ENCODE measurements at regions not wholly inside any gene's neighbourhood (a gene's known extent, or its start where the extent isn't known, plus 50 kb on each side); places are given as distances from the start of the nearest gene placed in this dataset.
"Not testable (repeated sequence)": the region's sequence is repeated elsewhere in the genome, so short reads cannot be mapped to it uniquely, and the experiment has no call there.

DNA sequence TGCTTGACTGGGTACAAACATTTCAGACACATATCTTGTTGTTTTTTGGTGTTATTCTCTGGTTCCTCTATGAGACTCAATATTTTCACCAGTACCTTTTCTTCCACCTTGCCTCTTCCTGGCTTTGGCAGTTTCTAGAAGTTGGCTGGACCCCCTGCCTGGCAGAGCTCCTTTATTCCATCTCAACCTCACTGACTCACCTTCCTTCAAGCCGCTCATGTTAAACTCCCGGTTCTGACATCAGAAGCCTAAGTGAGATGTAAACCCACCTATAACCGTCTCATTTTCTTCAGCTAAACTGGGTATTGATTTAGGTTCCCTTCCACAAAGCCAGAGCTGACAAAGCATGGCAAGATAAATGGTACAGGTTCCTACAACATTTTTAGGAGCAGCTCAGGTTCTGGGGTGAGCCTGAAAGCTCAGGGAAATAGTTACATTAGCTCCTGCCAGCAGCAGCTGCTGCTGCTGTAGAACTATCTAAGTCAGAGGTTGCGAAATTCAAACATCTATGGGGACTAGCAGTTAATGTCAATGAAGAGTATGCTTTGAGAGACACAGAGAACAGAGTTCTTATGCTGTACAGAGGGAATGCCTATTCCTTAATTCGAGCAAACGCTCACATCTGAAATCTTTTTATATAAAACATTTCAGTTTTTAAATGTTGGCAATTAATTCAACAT is 197.1 kb upstream of the NR3C1 start:
- Mint-ChIP-seq H3K4me3 (no peak overlapping the region), H3K4me1 (ENCODE audit: low read depth) (peaks cover 27% of the 10 kb centered on the region), H3K27me3 (peaks cover 3% of the 10 kb centered on the region), H3K9me3 (peaks cover 2% of the 10 kb centered on the region), H3K27ac (no peak overlapping the region), H3K36me3 (peaks cover 1% of the 10 kb centered on the region)
- intact Hi-C loops (cut with micrococcal nuclease), result loop anchor here (10.0 kb wide), 1 partner anchor 416 kb away; no protein-coding TSS in a partner anchor
- CTCF ChIA-PET, result no interaction called here
- POLR2A ChIA-PET, result no interaction called here
- DNase-seq, result no peak

- H3K4me1 Mint-ChIP-seq (ENCODE audit: low read depth), result peaks cover 23% of the 10 kb centered on the region
- H3K36me3 Mint-ChIP-seq, result no peaks in the 10 kb centered on the region
- H3K27me3 Mint-ChIP-seq, result peaks cover 3% of the 10 kb centered on the region
- H3K4me3 Mint-ChIP-seq, result no peak overlapping the region
- H3K9me3 Mint-ChIP-seq, result peaks cover 2% of the 10 kb centered on the region
- no peak overlapping the region for H3K27ac Mint-ChIP-seq
- DNase-seq, result no peak
- POLR2A ChIA-PET, result no interaction called here
- CTCF ChIA-PET, result no interaction called here
- intact Hi-C loops (cut with micrococcal nuclease), result no loop called here
These were observed 196.0 kb upstream of the NR3C1 start for GRCh38 chr5:143599474-143599873.

DNA sequence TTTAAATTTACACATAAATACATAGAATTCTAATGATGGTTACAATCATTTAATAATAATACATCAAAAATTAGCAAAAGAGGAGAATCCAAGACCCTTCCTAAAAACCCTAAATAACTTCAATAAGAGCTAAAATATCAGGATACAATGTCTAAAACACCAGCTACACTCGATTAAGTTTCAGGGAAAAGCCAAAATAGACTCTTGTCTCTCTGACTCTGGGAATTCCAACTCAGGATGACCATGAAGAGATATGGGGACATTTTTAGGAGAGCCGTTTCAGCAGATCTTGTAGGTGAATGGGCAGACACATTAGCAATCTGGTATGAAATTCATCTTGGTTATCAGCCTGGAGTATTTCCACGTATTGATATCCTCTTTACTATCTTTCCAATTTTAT is 193.3 kb upstream of the NR3C1 start:
- H3K4me1 Mint-ChIP-seq (ENCODE audit: low read depth), result peaks cover 20% of the 10 kb centered on the region
- H3K27me3 Mint-ChIP-seq, result peaks cover 1% of the 10 kb centered on the region
- H3K27ac Mint-ChIP-seq, result no peak overlapping the region
- peaks cover 2% of the 10 kb centered on the region for H3K9me3 Mint-ChIP-seq
- POLR2A ChIA-PET, result no interaction called here
- no peak for DNase-seq
- CTCF ChIA-PET, result no interaction called here
- intact Hi-C loops (cut with micrococcal nuclease), result no loop called here
- no peaks in the 10 kb centered on the region for H3K36me3 Mint-ChIP-seq
- no peak overlapping the region for H3K4me3 Mint-ChIP-seq

- Mint-ChIP-seq H3K27me3 (peaks cover 1% of the 10 kb centered on the region), H3K4me3 (no peak overlapping the region), H3K27ac (peak overlapping the region; percentile 3), H3K4me1 (ENCODE audit: low read depth) (peaks cover 22% of the 10 kb centered on the region), H3K36me3 (no peaks in the 10 kb centered on the region), H3K9me3 (peaks cover 2% of the 10 kb centered on the region)
- ChIA-PET CTCF (interaction anchor here (0.6 kb wide), 1 partner anchor 257 kb away, joined by 4 read pairs; no protein-coding TSS in a partner anchor), POLR2A (no interaction called here)
- intact Hi-C loops (cut with micrococcal nuclease), result loop anchor here (1.0 kb wide), 1 partner anchor 10 kb away; no protein-coding TSS in a partner anchor
- no peak for DNase-seq
These were observed 191.7 kb upstream of the NR3C1 start for GRCh38 chr5:143594902-143595818.

GRCh38 chr5:143593723-143594122 is 190.2 kb upstream of the NR3C1 start:
- POLR2A ChIA-PET, result no interaction called here
- H3K9me3 Mint-ChIP-seq, result peaks cover 2% of the 10 kb centered on the region
- CTCF ChIA-PET, result no interaction called here

DNA sequence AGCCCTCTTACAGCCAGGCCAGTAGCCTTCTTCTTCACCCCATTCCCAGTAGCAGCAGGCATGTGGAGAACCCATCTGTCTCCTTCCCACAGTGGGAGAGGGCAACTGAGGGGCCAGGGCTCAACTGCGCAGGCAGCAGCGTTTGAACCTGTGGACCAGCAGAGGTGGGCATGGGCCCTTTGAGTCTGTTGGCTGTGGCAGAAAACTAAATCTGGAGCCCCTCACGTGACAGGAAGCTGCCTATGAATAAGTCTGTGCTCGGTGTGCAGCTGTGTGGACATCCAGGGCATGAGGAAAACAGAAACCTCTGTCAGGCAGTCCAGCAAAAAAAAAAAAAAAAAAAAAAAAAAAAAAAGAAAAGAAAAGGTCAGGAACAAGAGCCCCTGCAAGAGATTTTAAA is 189.2 kb upstream of the NR3C1 start:
- Mint-ChIP-seq H3K27me3 (peaks cover 1% of the 10 kb centered on the region), H3K4me3 (no peak overlapping the region), H3K27ac (no peak overlapping the region), H3K9me3 (peaks cover 2% of the 10 kb centered on the region), H3K4me1 (ENCODE audit: low read depth) (peaks cover 39% of the 10 kb centered on the region), H3K36me3 (no peaks in the 10 kb centered on the region)
- ChIA-PET POLR2A (no interaction called here), CTCF (interaction anchor here (0.6 kb wide), 1 partner anchor 772 kb away, joined by 4 read pairs; no protein-coding TSS in a partner anchor)
- intact Hi-C loops (cut with micrococcal nuclease), result no loop called here
- DNase-seq, result peak; percentile 41

More at GRCh38 chr5:143593723-143594122, 190.2 kb upstream of the NR3C1 start:
- intact Hi-C loops (cut with micrococcal nuclease), result no loop called here
- Mint-ChIP-seq H3K4me1 (ENCODE audit: low read depth) (peaks cover 28% of the 10 kb centered on the region), H3K4me3 (no peak overlapping the region), H3K36me3 (no peaks in the 10 kb centered on the region), H3K27me3 (peaks cover 1% of the 10 kb centered on the region), H3K27ac (no peak overlapping the region)
- DNase-seq, result no peak

DNA sequence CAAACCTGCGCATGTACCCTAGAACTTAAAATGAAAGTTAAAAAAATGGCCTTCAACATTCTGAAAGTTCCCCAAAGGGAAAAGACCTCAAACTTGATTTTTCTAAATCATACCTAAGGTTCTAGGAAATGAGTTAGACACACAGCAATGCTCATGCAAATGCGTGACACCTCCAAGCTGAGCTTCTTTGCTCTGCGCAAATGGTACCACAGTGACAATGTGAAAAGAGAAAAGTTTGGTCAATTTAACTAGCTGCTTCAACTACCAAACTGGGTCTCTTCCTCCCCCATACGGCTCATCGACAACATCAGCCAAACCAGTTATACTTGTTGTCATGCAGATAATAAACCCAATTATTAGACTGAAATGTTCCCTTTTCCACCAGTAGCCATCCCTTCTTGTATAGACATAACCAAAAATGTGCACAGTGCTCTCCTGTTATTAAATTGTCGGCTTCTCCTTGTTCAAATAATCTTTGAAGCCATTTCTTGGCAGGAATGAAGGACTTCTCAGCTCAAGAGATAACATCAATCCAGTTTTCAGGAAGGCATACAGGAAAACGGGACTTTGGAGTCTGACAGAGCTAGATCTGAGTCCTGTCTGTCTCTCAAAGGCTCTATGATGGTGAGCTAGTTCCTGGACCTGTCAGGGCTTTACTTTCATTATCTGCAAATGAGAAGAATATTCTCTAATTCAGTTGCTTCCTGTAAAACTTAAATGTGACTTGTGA is 185.6 kb upstream of the NR3C1 start:
- Mint-ChIP-seq H3K27me3 (peaks cover 1% of the 10 kb centered on the region), H3K4me3 (no peak overlapping the region), H3K4me1 (ENCODE audit: low read depth) (peaks cover 42% of the 10 kb centered on the region), H3K36me3 (no peaks in the 10 kb centered on the region), H3K27ac (peak overlapping the region; percentile 19), H3K9me3 (no peaks in the 10 kb centered on the region)
- no peak for DNase-seq
- intact Hi-C loops (cut with micrococcal nuclease), result loop anchor here (5.0 kb wide), 1 partner anchor 157 kb away; no protein-coding TSS in a partner anchor
- POLR2A ChIA-PET, result interaction anchor here (0.6 kb wide), 1 partner anchor 106 kb away, joined by 3 read pairs; no protein-coding TSS in a partner anchor
- CTCF ChIA-PET, result interaction anchor here (0.7 kb wide), 1 partner anchor 213 kb away, joined by 3 read pairs; no protein-coding TSS in a partner anchor

DNA sequence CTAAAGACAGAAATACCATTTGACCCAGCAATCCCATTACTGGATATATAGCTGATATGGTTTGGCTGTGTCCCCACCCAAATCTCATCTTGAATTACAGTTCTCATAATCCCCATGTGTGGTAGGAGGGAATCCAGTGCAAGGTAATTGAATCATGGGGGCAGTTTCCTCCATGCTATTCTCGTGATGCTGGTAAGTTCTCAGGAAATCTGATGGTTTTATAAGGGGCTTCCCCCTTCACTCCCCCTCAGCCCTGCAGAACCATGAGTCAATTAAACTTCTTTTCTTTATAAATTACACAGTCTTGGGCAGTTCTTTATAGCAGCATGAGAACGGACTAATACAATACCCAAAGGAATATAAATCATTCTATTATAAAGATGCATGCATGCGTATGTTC is 184.6 kb upstream of the NR3C1 start:
- Mint-ChIP-seq H3K27ac (peak overlapping the region; percentile 20), H3K4me1 (ENCODE audit: low read depth) (peaks cover 50% of the 10 kb centered on the region)
- POLR2A ChIA-PET, CTCF ChIA-PET, H3K4me3 Mint-ChIP-seq, H3K9me3 Mint-ChIP-seq, H3K36me3 Mint-ChIP-seq, DNase-seq, H3K27me3 Mint-ChIP-seq: not testable (repeated sequence)
- intact Hi-C loops (cut with micrococcal nuclease), result loop anchor here (5.0 kb wide), 1 partner anchor 156 kb away; no protein-coding TSS in a partner anchor

DNA sequence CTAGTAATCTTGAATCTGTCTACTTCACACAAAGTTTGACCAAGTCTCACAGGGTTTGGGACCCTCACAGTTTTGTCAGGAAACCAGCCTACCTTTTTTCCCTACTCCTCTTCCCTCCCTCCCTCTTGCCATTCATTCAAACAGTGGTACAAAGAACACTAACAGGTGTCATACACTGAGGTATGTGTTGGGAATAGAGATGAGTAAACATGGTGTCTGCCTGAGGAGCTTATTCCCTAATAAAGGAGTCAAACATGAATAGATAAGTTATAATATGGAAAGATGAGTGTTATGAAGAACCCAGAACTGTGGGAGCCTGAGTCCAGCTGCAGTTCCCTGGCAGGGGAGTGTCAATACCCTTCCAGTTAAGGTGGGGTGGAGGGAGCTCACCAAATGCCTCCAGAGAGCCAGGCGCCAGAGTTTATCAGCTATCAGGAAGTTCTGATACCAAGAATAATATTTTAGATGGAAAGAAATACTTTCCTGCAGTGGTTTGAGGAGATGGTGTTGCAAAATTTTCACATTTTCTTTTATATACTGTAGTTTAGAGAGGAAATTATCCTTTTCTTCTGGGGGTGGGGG is 183.4 kb upstream of the NR3C1 start:
- peaks cover 53% of the 10 kb centered on the region for H3K4me1 Mint-ChIP-seq (ENCODE audit: low read depth)
- POLR2A ChIA-PET, result no interaction called here
- no peak for DNase-seq
- intact Hi-C loops (cut with micrococcal nuclease), result loop anchor here (1.0 to 5.0 kb wide), 2 partner anchors 18 to 155 kb away; no protein-coding TSS in a partner anchor
- H3K27ac Mint-ChIP-seq, result no peak overlapping the region
- CTCF ChIA-PET, result interaction anchor here (0.9 to 1.3 kb wide), 2 partner anchors 11 to 238 kb away, joined by 3 read pairs; no protein-coding TSS in a partner anchor
- H3K9me3 Mint-ChIP-seq, result no peaks in the 10 kb centered on the region
- H3K27me3 Mint-ChIP-seq, result no peaks in the 10 kb centered on the region
- H3K4me3 Mint-ChIP-seq, result no peak overlapping the region
- no peaks in the 10 kb centered on the region for H3K36me3 Mint-ChIP-seq

- H3K27me3 Mint-ChIP-seq, result no peaks in the 10 kb centered on the region
- no peaks in the 10 kb centered on the region for H3K36me3 Mint-ChIP-seq
- peak overlapping the region; percentile 56 for H3K27ac Mint-ChIP-seq
- no peaks in the 10 kb centered on the region for H3K9me3 Mint-ChIP-seq
- intact Hi-C loops (cut with micrococcal nuclease), result loop anchor here (1.0 to 5.0 kb wide), 2 partner anchors 19 to 154 kb away; no protein-coding TSS in a partner anchor
- H3K4me1 Mint-ChIP-seq (ENCODE audit: low read depth), result peaks cover 51% of the 10 kb centered on the region
- ChIA-PET POLR2A (no interaction called here), CTCF (interaction anchor here (0.9 kb wide), 1 partner anchor 238 kb away, joined by 3 read pairs; no protein-coding TSS in a partner anchor)
- no peak for DNase-seq
- H3K4me3 Mint-ChIP-seq, result no peak overlapping the region
These were observed 182.5 kb upstream of the NR3C1 start for GRCh38 chr5:143585970-143586369.

DNA sequence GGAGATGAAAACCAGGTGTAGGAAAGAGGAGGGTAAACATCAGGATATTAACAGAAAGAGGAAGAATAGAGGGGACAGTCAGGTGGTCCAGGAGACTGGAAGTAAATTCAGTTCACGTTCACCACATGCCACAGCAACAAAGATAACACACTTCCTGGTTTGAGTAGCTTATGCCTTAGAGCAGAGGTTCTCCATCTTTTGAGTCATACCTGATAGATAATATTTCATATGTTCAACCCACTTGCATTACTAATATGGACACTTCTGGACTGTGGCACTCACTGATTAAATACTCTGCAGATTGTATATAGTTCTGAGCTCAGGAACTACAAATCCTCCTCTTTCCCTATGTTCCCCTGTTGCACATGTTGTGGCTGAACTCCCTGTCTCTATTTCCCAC is 179.9 kb upstream of the NR3C1 start:
- no peak for DNase-seq
- H3K9me3 Mint-ChIP-seq, result no peaks in the 10 kb centered on the region
- POLR2A ChIA-PET, result interaction anchor here (0.8 to 1.0 kb wide), 2 partner anchors 10 to 22 kb away, joined by 4 read pairs; no protein-coding TSS in a partner anchor
- no peaks in the 10 kb centered on the region for H3K36me3 Mint-ChIP-seq
- H3K27me3 Mint-ChIP-seq, result no peaks in the 10 kb centered on the region
- H3K27ac Mint-ChIP-seq, result no peak overlapping the region
- no peak overlapping the region for H3K4me3 Mint-ChIP-seq
- peaks cover 41% of the 10 kb centered on the region for H3K4me1 Mint-ChIP-seq (ENCODE audit: low read depth)
- intact Hi-C loops (cut with micrococcal nuclease), result no loop called here
- CTCF ChIA-PET, result interaction anchor here (1.1 kb wide), 1 partner anchor 9 kb away, joined by 5 read pairs; no protein-coding TSS in a partner anchor
